ENCODE measurements at regions not wholly inside any gene's neighbourhood (a gene's known extent, or its start where the extent isn't known, plus 50 kb on each side); places are given as distances from the start of the nearest gene placed in this dataset.

DNA sequence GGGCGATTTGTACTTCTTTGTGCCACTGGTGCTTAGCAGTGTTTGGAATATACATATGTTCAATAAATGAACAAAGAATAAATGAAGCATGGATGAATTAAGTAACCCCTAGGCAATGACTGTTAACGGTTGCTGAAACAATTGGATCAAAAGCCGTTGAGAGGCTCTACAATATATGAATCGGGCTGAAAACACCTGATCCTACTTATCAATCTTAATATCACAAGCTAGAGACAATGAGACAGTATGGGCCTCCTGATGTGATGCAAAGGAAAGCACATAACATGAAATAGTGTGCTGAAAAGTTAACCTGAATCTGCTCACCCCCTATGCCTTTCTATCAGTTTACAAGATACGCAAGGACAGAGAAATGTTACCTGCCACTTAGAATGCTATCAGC, 410.3 kb upstream of the RGMB start:
- TF ChIP-seq ZNF565 (CRISPR knock-in tag; conservative IDR thresholded peaks at IDR 0.05; ENCODE audit: low read depth) (no peak), TOX (CRISPR knock-in tag; IDR thresholded peaks at IDR 0.05; ENCODE audit: borderline replicate concordance) (no peak), BACH2 (CRISPR knock-in tag; IDR thresholded peaks at IDR 0.05; ENCODE audit: borderline replicate concordance) (no peak), RARB (CRISPR knock-in tag; IDR thresholded peaks at IDR 0.05) (no peak), ZNF8 (CRISPR knock-in tag; IDR thresholded peaks at IDR 0.05) (no peak), OSR1 (CRISPR knock-in tag; IDR thresholded peaks at IDR 0.05) (no peak), TCF4 (CRISPR knock-in tag; IDR thresholded peaks at IDR 0.05; ENCODE audit: borderline replicate concordance) (no peak), GLIS3 (CRISPR knock-in tag; IDR thresholded peaks at IDR 0.05) (no peak), ARNTL (CRISPR knock-in tag; IDR thresholded peaks at IDR 0.05; ENCODE audit: borderline replicate concordance, low read depth) (no peak), ESRRG (CRISPR knock-in tag; IDR thresholded peaks at IDR 0.05) (no peak), ZFP3 (CRISPR knock-in tag; IDR thresholded peaks at IDR 0.05) (no peak)
- TF ChIP-seq, protein P1, sequence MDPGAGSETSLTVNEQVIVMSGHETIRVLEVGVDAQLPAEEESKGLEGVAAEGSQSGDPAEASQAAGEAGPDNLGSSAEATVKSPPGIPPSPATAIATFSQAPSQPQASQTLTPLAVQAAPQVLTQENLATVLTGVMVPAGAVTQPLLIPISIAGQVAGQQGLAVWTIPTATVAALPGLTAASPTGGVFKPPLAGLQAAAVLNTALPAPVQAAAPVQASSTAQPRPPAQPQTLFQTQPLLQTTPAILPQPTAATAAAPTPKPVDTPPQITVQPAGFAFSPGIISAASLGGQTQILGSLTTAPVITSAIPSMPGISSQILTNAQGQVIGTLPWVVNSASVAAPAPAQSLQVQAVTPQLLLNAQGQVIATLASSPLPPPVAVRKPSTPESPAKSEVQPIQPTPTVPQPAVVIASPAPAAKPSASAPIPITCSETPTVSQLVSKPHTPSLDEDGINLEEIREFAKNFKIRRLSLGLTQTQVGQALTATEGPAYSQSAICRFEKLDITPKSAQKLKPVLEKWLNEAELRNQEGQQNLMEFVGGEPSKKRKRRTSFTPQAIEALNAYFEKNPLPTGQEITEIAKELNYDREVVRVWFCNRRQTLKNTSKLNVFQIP (CRISPR knock-in tag; IDR thresholded peaks at IDR 0.05; ENCODE audit: borderline replicate concordance, low read depth), result no peak
- TF ChIP-seq, protein P2, sequence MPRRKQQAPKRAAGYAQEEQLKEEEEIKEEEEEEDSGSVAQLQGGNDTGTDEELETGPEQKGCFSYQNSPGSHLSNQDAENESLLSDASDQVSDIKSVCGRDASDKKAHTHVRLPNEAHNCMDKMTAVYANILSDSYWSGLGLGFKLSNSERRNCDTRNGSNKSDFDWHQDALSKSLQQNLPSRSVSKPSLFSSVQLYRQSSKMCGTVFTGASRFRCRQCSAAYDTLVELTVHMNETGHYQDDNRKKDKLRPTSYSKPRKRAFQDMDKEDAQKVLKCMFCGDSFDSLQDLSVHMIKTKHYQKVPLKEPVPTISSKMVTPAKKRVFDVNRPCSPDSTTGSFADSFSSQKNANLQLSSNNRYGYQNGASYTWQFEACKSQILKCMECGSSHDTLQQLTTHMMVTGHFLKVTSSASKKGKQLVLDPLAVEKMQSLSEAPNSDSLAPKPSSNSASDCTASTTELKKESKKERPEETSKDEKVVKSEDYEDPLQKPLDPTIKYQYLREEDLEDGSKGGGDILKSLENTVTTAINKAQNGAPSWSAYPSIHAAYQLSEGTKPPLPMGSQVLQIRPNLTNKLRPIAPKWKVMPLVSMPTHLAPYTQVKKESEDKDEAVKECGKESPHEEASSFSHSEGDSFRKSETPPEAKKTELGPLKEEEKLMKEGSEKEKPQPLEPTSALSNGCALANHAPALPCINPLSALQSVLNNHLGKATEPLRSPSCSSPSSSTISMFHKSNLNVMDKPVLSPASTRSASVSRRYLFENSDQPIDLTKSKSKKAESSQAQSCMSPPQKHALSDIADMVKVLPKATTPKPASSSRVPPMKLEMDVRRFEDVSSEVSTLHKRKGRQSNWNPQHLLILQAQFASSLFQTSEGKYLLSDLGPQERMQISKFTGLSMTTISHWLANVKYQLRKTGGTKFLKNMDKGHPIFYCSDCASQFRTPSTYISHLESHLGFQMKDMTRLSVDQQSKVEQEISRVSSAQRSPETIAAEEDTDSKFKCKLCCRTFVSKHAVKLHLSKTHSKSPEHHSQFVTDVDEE (CRISPR knock-in tag; IDR thresholded peaks at IDR 0.05), result no peak
- TF ChIP-seq, protein P3, sequence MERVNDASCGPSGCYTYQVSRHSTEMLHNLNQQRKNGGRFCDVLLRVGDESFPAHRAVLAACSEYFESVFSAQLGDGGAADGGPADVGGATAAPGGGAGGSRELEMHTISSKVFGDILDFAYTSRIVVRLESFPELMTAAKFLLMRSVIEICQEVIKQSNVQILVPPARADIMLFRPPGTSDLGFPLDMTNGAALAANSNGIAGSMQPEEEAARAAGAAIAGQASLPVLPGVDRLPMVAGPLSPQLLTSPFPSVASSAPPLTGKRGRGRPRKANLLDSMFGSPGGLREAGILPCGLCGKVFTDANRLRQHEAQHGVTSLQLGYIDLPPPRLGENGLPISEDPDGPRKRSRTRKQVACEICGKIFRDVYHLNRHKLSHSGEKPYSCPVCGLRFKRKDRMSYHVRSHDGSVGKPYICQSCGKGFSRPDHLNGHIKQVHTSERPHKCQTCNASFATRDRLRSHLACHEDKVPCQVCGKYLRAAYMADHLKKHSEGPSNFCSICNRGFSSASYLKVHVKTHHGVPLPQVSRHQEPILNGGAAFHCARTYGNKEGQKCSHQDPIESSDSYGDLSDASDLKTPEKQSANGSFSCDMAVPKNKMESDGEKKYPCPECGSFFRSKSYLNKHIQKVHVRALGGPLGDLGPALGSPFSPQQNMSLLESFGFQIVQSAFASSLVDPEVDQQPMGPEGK (CRISPR knock-in tag; IDR thresholded peaks at IDR 0.05; ENCODE audit: borderline replicate concordance), result no peak
